ENCODE measurements at regions not wholly inside any gene's neighbourhood (a gene's known extent, or its start where the extent isn't known, plus 50 kb on each side); places are given as distances from the start of the nearest gene placed in this dataset.

- H3K4me3 ChIP-seq (ENCODE audit: low read length): no peak overlapping the region
- no CpG with 5 or more reads among the region's 1 CpG for WGBS (ENCODE audit: insufficient coverage, low lambda C conversion rate)
- DNase-seq: no peak
- H3K4me1 ChIP-seq (ENCODE audit: control insufficient read depth, insufficient read depth, low read length): no peaks in the 10 kb centered on the region
- no peaks in the 10 kb centered on the region for H3K36me3 ChIP-seq (ENCODE audit: control insufficient read depth, insufficient read depth, low read length)
- H3K9me3 ChIP-seq (ENCODE audit: control insufficient read depth, low read depth, low read length): no peaks in the 10 kb centered on the region
- no peak overlapping the region for H3K27ac ChIP-seq (ENCODE audit: low read length)
- no peaks in the 10 kb centered on the region for H3K27me3 ChIP-seq (ENCODE audit: control insufficient read depth, insufficient read depth, low read length)
These were observed 242.4 kb downstream of the BARHL2 start for GRCh38 chr1:90474731-90475130.

- H3K36me3 ChIP-seq (ENCODE audit: control insufficient read depth, insufficient read depth, low read length): no peaks in the 10 kb centered on the region
- H3K4me1 ChIP-seq (ENCODE audit: control insufficient read depth, insufficient read depth, low read length): no peaks in the 10 kb centered on the region
- H3K9me3 ChIP-seq (ENCODE audit: control insufficient read depth, low read depth, low read length): no peaks in the 10 kb centered on the region
- no peak overlapping the region for H3K27ac ChIP-seq (ENCODE audit: low read length)
- 95% methylated on average over 2 of the region's 2 CpGs for WGBS (ENCODE audit: insufficient coverage, low lambda C conversion rate)
- H3K4me3 ChIP-seq (ENCODE audit: low read length): no peak overlapping the region
- no peaks in the 10 kb centered on the region for H3K27me3 ChIP-seq (ENCODE audit: control insufficient read depth, insufficient read depth, low read length)
- no peak for DNase-seq
These were observed 242.9 kb downstream of the BARHL2 start for GRCh38 chr1:90474158-90474557.

GRCh38 chr1:90472775-90473174 lies 244.3 kb downstream of the BARHL2 start:
- Histone ChIP-seq H3K4me3 (ENCODE audit: low read length) (no peak overlapping the region), H3K36me3 (ENCODE audit: control insufficient read depth, insufficient read depth, low read length) (no peaks in the 10 kb centered on the region), H3K27me3 (ENCODE audit: control insufficient read depth, insufficient read depth, low read length) (no peaks in the 10 kb centered on the region), H3K9me3 (ENCODE audit: control insufficient read depth, low read depth, low read length) (no peaks in the 10 kb centered on the region), H3K4me1 (ENCODE audit: control insufficient read depth, insufficient read depth, low read length) (no peaks in the 10 kb centered on the region), H3K27ac (ENCODE audit: low read length) (no peak overlapping the region)
- no peak for DNase-seq
- WGBS (ENCODE audit: insufficient coverage, low lambda C conversion rate): 100% methylated on average over 1 of the region's 1 CpG

- Histone ChIP-seq H3K27ac (ENCODE audit: low read length) (no peak overlapping the region), H3K4me1 (ENCODE audit: control insufficient read depth, insufficient read depth, low read length) (no peaks in the 10 kb centered on the region), H3K36me3 (ENCODE audit: control insufficient read depth, insufficient read depth, low read length) (no peaks in the 10 kb centered on the region), H3K4me3 (ENCODE audit: low read length) (no peak overlapping the region), H3K27me3 (ENCODE audit: control insufficient read depth, insufficient read depth, low read length) (no peaks in the 10 kb centered on the region), H3K9me3 (ENCODE audit: control insufficient read depth, low read depth, low read length) (no peaks in the 10 kb centered on the region)
- DNase-seq: no peak
- no CpG with 5 or more reads among the region's 2 CpGs for WGBS (ENCODE audit: insufficient coverage, low lambda C conversion rate)
These were observed 257.5 kb downstream of the BARHL2 start for GRCh38 chr1:90459570-90459969.

- no peaks in the 10 kb centered on the region for H3K4me1 ChIP-seq (ENCODE audit: control insufficient read depth, insufficient read depth, low read length)
- no peak overlapping the region for H3K27ac ChIP-seq (ENCODE audit: low read length)
- no peaks in the 10 kb centered on the region for H3K36me3 ChIP-seq (ENCODE audit: control insufficient read depth, insufficient read depth, low read length)
- WGBS (ENCODE audit: insufficient coverage, low lambda C conversion rate): no CpG with 5 or more reads among the region's 3 CpGs
- no peak for DNase-seq
- H3K4me3 ChIP-seq (ENCODE audit: low read length): no peak overlapping the region
- no peaks in the 10 kb centered on the region for H3K9me3 ChIP-seq (ENCODE audit: control insufficient read depth, low read depth, low read length)
- no peaks in the 10 kb centered on the region for H3K27me3 ChIP-seq (ENCODE audit: control insufficient read depth, insufficient read depth, low read length)
These were observed 259.1 kb downstream of the BARHL2 start for GRCh38 chr1:90457985-90458384.

- H3K36me3 ChIP-seq (ENCODE audit: control insufficient read depth, insufficient read depth, low read length): no peaks in the 10 kb centered on the region
- WGBS (ENCODE audit: insufficient coverage, low lambda C conversion rate): 100% methylated on average over 1 of the region's 2 CpGs
These were observed 264.6 kb downstream of the BARHL2 start for GRCh38 chr1:90452491-90452890.

GRCh38 chr1:90443354-90443753 lies 273.7 kb downstream of the BARHL2 start:
- no peak for DNase-seq
- WGBS (ENCODE audit: insufficient coverage, low lambda C conversion rate): 60% methylated on average over 2 of the region's 4 CpGs
- H3K9me3 ChIP-seq (ENCODE audit: control insufficient read depth, low read depth, low read length): no peaks in the 10 kb centered on the region
- no peak overlapping the region for H3K4me3 ChIP-seq (ENCODE audit: low read length)
- H3K36me3 ChIP-seq (ENCODE audit: control insufficient read depth, insufficient read depth, low read length): no peaks in the 10 kb centered on the region
- no peak overlapping the region for H3K27ac ChIP-seq (ENCODE audit: low read length)
- H3K27me3 ChIP-seq (ENCODE audit: control insufficient read depth, insufficient read depth, low read length): no peaks in the 10 kb centered on the region
- no peaks in the 10 kb centered on the region for H3K4me1 ChIP-seq (ENCODE audit: control insufficient read depth, insufficient read depth, low read length)

More at GRCh38 chr1:90452491-90452890, 264.6 kb downstream of the BARHL2 start:
- no peak for DNase-seq
- H3K27me3 ChIP-seq (ENCODE audit: control insufficient read depth, insufficient read depth, low read length): no peaks in the 10 kb centered on the region
- H3K4me3 ChIP-seq (ENCODE audit: low read length): no peak overlapping the region
- no peak overlapping the region for H3K27ac ChIP-seq (ENCODE audit: low read length)
- no peaks in the 10 kb centered on the region for H3K4me1 ChIP-seq (ENCODE audit: control insufficient read depth, insufficient read depth, low read length)
- no peaks in the 10 kb centered on the region for H3K9me3 ChIP-seq (ENCODE audit: control insufficient read depth, low read depth, low read length)

- H3K27me3 ChIP-seq (ENCODE audit: control insufficient read depth, insufficient read depth, low read length): no peaks in the 10 kb centered on the region
- H3K27ac ChIP-seq (ENCODE audit: low read length): no peak overlapping the region
- no peak overlapping the region for H3K4me3 ChIP-seq (ENCODE audit: low read length)
- H3K9me3 ChIP-seq (ENCODE audit: control insufficient read depth, low read depth, low read length): no peaks in the 10 kb centered on the region
- H3K36me3 ChIP-seq (ENCODE audit: control insufficient read depth, insufficient read depth, low read length): no peaks in the 10 kb centered on the region
- 75% methylated on average over 1 of the region's 3 CpGs for WGBS (ENCODE audit: insufficient coverage, low lambda C conversion rate)
- H3K4me1 ChIP-seq (ENCODE audit: control insufficient read depth, insufficient read depth, low read length): no peaks in the 10 kb centered on the region
- no peak for DNase-seq
These were observed 281.8 kb downstream of the BARHL2 start for GRCh38 chr1:90435351-90435750.

GRCh38 chr1:90434460-90434859 lies 282.6 kb downstream of the BARHL2 start:
- no peaks in the 10 kb centered on the region for H3K36me3 ChIP-seq (ENCODE audit: control insufficient read depth, insufficient read depth, low read length)
- no peak overlapping the region for H3K27ac ChIP-seq (ENCODE audit: low read length)
- no peaks in the 10 kb centered on the region for H3K4me1 ChIP-seq (ENCODE audit: control insufficient read depth, insufficient read depth, low read length)
- DNase-seq: no peak
- H3K27me3 ChIP-seq (ENCODE audit: control insufficient read depth, insufficient read depth, low read length): no peaks in the 10 kb centered on the region
- WGBS (ENCODE audit: insufficient coverage, low lambda C conversion rate): no CpG with 5 or more reads among the region's 2 CpGs
- no peak overlapping the region for H3K4me3 ChIP-seq (ENCODE audit: low read length)
- no peaks in the 10 kb centered on the region for H3K9me3 ChIP-seq (ENCODE audit: control insufficient read depth, low read depth, low read length)

- Histone ChIP-seq H3K27ac (ENCODE audit: low read length) (no peak overlapping the region), H3K27me3 (ENCODE audit: control insufficient read depth, insufficient read depth, low read length) (no peaks in the 10 kb centered on the region), H3K4me3 (ENCODE audit: low read length) (no peak overlapping the region), H3K9me3 (ENCODE audit: control insufficient read depth, low read depth, low read length) (no peaks in the 10 kb centered on the region), H3K36me3 (ENCODE audit: control insufficient read depth, insufficient read depth, low read length) (no peaks in the 10 kb centered on the region), H3K4me1 (ENCODE audit: control insufficient read depth, insufficient read depth, low read length) (no peaks in the 10 kb centered on the region)
- no peak for DNase-seq
These were observed 300.0 kb downstream of the BARHL2 start for GRCh38 chr1:90417126-90417525.

GRCh38 chr1:90414201-90414600 lies 302.9 kb downstream of the BARHL2 start:
- no peaks in the 10 kb centered on the region for H3K9me3 ChIP-seq (ENCODE audit: control insufficient read depth, low read depth, low read length)
- H3K27me3 ChIP-seq (ENCODE audit: control insufficient read depth, insufficient read depth, low read length): no peaks in the 10 kb centered on the region
- peaks cover 7% of the 10 kb centered on the region for H3K4me1 ChIP-seq (ENCODE audit: control insufficient read depth, insufficient read depth, low read length)
- H3K36me3 ChIP-seq (ENCODE audit: control insufficient read depth, insufficient read depth, low read length): no peaks in the 10 kb centered on the region
- DNase-seq: no peak
- H3K4me3 ChIP-seq (ENCODE audit: low read length): no peak overlapping the region
- no peak overlapping the region for H3K27ac ChIP-seq (ENCODE audit: low read length)
- no CpG with 5 or more reads among the region's 1 CpG for WGBS (ENCODE audit: insufficient coverage, low lambda C conversion rate)
